Progenitor cell of endocrine pancreas (in vitro differentiated cells): ENCODE measurements at regions not wholly inside any gene's neighbourhood (a gene's known extent, or its start where the extent isn't known, plus 50 kb on each side); places are given as distances from the start of the nearest gene placed in this dataset.

ENCODE experiments used
- DNase-seq: peaks from one replicate; pipeline ENCODE4 v3.0.0; 2021; ENCODE audit warnings: low spot score; ENCODE audit not compliant: unreplicated experiment
- H3K27ac Mint-ChIP-seq: 2 replicates; pipeline ENCODE4 v1.8.0; 2021; ENCODE audit warnings: mild to moderate bottlenecking, moderate library complexity, mixed read lengths
- H3K27me3 Mint-ChIP-seq: 2 replicates; pipeline ENCODE4 v1.8.0; 2021; ENCODE audit warnings: mixed read lengths
- H3K36me3 Mint-ChIP-seq: 2 replicates; pipeline ENCODE4 v1.8.0; 2022; ENCODE audit warnings: mixed read lengths; ENCODE audit not compliant: insufficient read depth
- H3K4me1 Mint-ChIP-seq: 2 replicates; pipeline ENCODE4 v1.8.0; 2021; ENCODE audit warnings: low read depth, mixed read lengths
- H3K4me3 Mint-ChIP-seq: 2 replicates; pipeline ENCODE4 v1.8.0; 2021; ENCODE audit warnings: low read depth, mild to moderate bottlenecking, moderate library complexity, mixed read lengths
- H3K9me3 Mint-ChIP-seq: 2 replicates; pipeline ENCODE4 v1.8.0; 2021; ENCODE audit warnings: low read depth, mixed read lengths
- TF ChIP-seq, protein P1 (sequence below): fragments of 200-600 bp; sonication (generic); IDR thresholded peaks from one replicate; pipeline ENCODE4 v1.5.0; 2021; ENCODE audit warnings: antibody characterized with exemption, mild to moderate bottlenecking; ENCODE audit not compliant: unreplicated experiment

DNA sequence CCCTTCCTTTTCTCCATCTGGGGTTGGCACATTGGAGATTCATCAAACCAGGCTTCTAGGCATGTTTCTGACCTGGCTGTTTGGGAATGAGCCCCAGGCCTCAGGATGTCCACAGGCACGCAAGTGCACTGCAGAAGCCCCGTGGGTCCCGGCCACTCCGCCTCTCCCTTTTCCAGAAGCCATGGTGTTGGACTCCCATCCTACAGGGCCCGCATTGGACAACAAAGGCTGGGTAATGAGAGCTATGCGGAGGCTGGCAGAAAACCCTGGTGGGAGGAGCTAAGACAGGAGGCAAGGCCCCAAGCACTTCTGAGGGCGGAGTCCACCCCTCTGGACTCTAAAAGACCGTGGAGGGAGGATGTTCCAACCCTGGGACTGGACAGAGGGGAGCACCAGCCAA, 160.6 kb downstream of the OLFM1 start:
- no peaks in the 10 kb centered on the region for H3K9me3 Mint-ChIP-seq
- TF ChIP-seq, protein P1, sequence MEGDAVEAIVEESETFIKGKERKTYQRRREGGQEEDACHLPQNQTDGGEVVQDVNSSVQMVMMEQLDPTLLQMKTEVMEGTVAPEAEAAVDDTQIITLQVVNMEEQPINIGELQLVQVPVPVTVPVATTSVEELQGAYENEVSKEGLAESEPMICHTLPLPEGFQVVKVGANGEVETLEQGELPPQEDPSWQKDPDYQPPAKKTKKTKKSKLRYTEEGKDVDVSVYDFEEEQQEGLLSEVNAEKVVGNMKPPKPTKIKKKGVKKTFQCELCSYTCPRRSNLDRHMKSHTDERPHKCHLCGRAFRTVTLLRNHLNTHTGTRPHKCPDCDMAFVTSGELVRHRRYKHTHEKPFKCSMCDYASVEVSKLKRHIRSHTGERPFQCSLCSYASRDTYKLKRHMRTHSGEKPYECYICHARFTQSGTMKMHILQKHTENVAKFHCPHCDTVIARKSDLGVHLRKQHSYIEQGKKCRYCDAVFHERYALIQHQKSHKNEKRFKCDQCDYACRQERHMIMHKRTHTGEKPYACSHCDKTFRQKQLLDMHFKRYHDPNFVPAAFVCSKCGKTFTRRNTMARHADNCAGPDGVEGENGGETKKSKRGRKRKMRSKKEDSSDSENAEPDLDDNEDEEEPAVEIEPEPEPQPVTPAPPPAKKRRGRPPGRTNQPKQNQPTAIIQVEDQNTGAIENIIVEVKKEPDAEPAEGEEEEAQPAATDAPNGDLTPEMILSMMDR = no peak
- DNase-seq = no peak
- H3K4me3 Mint-ChIP-seq = no peak overlapping the region
- H3K27ac Mint-ChIP-seq = no peak overlapping the region
- H3K4me1 Mint-ChIP-seq = peaks cover 3% of the 10 kb centered on the region
- H3K27me3 Mint-ChIP-seq = peaks cover 45% of the 10 kb centered on the region
- H3K36me3 Mint-ChIP-seq = no peaks in the 10 kb centered on the region

DNA sequence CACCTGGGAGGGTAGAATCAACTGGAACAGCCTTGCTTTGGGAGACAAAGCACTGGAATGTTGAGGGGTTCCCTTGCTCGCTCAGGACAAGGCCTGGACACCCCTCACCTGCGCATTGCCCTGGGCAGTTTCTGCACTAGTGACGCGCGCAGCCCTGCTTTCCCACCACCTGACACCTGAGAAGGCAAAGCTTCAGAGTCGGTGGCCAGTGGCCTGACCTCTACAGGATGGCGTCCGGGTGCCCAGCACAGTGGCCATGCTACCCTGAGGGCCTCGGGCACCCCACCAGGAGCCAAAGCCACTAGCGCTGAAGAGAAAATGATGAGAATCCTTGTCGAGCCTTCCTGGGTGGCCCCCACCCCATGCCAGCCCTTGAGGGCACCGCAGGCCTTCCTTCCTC, 161.3 kb downstream of the OLFM1 start:
- TF ChIP-seq, protein P1 = no peak

DNA sequence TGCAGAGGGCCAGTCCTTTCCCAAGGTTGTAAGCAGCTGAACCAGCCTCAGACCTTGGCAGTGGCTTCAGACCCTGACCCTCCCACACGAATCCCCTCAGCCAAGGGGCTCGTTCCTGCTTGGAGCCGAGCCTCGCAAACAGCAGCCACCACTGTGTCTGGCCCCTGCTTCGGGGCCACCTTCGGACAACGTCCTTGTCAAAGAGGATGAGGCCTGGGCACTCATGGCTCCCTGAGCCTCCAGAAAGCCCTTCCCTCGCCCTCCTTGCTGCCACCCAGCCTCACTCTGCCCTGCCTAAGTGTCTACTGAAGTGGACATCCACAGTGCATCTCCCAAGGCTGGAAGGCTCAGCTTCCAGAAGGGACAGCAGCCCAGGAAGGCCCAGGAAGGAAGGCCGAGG, 161.7 kb downstream of the OLFM1 start:
- Mint-ChIP-seq H3K27ac (no peak overlapping the region), H3K27me3 (peaks cover 52% of the 10 kb centered on the region), H3K4me3 (no peak overlapping the region), H3K36me3 (no peaks in the 10 kb centered on the region), H3K9me3 (no peaks in the 10 kb centered on the region), H3K4me1 (peaks cover 3% of the 10 kb centered on the region)
- DNase-seq = no peak
- TF ChIP-seq, protein P1 = no peak

More for the DNA sequence above, 161.3 kb downstream of the OLFM1 start:
- Mint-ChIP-seq H3K4me1 (peaks cover 3% of the 10 kb centered on the region), H3K9me3 (no peaks in the 10 kb centered on the region), H3K27ac (no peak overlapping the region), H3K36me3 (no peaks in the 10 kb centered on the region), H3K4me3 (no peak overlapping the region), H3K27me3 (peaks cover 48% of the 10 kb centered on the region)
- no peak for DNase-seq

DNA sequence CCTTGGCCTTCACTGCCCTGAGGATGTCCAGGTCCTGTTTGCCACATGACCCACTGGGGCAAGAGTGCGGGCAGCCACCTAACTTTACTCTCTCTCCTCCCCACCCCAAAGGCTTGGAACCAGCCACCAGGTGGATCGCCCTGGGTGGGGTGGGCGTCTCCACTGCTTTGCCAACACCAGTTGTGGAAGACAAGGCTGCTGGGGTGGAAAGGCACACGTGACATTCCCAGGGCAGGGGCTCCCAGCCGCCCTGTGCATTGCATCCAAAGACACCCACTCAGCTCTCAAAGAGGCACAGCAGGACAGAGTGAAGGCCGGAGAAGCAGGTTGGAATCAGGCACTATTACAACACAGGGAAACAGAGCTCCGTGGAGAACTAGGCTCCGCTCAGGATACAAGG, 162.2 kb downstream of the OLFM1 start:
- H3K27ac Mint-ChIP-seq = no peak overlapping the region
- H3K4me1 Mint-ChIP-seq = peaks cover 3% of the 10 kb centered on the region
- H3K4me3 Mint-ChIP-seq = no peak overlapping the region
- H3K9me3 Mint-ChIP-seq = no peaks in the 10 kb centered on the region
- DNase-seq = no peak
- no peaks in the 10 kb centered on the region for H3K36me3 Mint-ChIP-seq
- TF ChIP-seq, protein P1 = no peak
- H3K27me3 Mint-ChIP-seq = peaks cover 53% of the 10 kb centered on the region

DNA sequence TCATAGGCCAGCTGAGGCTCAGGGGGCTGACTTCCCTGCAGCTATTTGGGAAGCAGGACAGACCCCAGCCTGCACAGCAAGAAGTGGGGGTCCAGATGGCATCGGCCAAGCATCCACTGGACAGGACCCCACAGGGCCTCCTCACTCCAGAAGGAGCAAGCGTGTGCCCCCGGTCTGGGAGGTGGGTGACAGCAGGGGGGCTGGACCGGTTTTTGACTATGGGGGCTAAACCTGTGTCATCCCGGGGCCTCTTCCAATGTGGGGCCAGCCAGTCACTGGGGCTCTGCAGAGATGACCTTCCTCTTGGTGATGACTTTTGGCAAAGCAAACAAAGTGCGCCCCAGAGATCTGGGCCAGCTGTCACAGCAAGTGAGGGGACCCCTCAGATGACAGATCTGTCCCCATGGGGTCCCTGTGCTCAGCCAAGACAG, 163.9 kb downstream of the OLFM1 start:
- Mint-ChIP-seq H3K4me1 (peaks cover under 1% of the 10 kb centered on the region), H3K36me3 (no peaks in the 10 kb centered on the region), H3K27ac (no peak overlapping the region), H3K4me3 (no peak overlapping the region), H3K27me3 (peaks cover 45% of the 10 kb centered on the region), H3K9me3 (no peaks in the 10 kb centered on the region)
- TF ChIP-seq, protein P1 = no peak
- DNase-seq = no peak
